Activated CD8-positive, alpha-beta memory T cell treated with anti-CD3 and anti-CD28 coated beads for 4 hours (primary cell): ENCODE measurements at regions not wholly inside any gene's neighbourhood (a gene's known extent, or its start where the extent isn't known, plus 50 kb on each side); places are given as distances from the start of the nearest gene placed in this dataset.
"Not testable (repeated sequence)": the region's sequence is repeated elsewhere in the genome, so short reads cannot be mapped to it uniquely, and the experiment has no call there.

Experiments used
- DNase-seq, 2 donors: peaks; one replicate each; pipeline ENCODE4 v3.0.0-alpha.2; 2020; ENCODE audit warnings: low read depth in 2 of 2

DNA sequence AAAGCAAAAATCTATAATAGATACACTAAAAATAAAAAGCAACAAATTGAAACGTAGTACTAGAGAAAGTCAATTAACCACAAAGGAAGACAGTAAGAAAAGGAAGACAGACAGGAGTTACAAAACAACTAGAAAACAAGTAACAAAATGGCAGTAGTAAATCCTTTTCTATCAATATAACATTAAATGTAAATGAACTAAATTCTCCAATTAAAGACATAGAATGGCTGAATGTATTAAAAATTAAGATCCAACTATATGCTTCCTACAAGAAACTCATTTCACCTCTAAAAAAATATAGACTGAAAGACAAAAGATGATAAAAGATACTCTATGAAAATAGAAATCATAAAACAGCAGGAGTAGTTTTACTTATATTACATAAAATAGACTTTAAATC, 79.1 kb downstream of the CTH start:
- DNase-seq, result no peak

- DNase-seq, result no peak
These were observed 84.3 kb downstream of the CTH start for GRCh38 chr1:70495370-70495769.

- no peak for DNase-seq
These were observed 85.1 kb downstream of the CTH start for GRCh38 chr1:70496181-70496580.

- no peak for DNase-seq
These were observed 86.1 kb downstream of the CTH start for GRCh38 chr1:70497152-70497551.

DNA sequence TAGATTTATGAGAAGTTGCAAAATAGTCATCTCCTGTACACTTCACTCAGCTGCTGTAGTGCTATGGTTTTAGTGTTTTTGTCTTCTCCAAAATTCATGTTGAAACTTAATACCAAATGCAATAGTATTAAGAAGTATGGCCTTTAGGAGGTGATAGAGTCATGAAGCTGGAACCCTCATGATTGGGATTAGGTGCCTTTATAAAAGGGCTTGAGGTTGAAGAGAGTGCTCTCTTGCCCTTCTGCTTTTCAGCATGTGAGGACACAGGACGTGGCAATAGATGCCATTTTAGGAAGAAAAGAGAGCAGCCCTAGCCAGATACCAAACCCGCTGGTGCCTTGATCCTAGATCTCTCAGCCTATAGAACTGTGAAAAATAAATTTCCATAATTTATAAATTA, 87.6 kb downstream of the CTH start:
- DNase-seq, result no peak

- DNase-seq, result no peak
These were observed 88.6 kb downstream of the CTH start for GRCh38 chr1:70499695-70500094.

- DNase-seq, result no peak
These were observed 92.3 kb downstream of the CTH start for GRCh38 chr1:70503358-70503757.

DNA sequence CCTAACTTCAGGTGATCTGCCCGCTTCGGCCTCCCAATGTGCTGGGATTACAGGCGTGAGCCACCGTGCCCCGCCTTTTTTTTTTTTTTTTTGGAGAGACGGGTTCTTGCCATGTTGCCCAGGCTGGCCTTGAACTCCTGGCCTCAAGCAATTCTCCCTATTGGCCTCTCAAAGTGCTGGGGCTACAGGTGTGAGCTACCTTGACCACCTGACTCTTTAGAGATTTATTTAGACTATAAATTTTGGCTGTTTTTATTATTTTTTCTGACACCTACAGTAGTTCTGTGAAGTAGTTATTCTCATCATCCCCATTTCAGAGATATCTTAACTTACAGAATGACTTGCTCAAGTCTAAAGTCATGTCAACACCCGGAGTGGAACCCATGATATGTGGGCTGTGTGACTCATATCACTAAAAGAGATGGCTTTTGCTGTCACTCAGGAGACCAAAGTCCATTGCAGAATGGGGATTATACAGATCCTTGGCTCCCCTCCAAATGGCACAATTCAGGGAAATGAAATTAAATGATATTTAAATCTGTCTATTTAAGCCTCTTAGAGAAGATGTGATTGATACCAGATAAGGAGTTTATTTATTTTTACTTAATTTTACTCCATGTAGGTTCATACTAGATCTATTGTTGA, 93.2 kb downstream of the CTH start:
- no peak for DNase-seq

GRCh38 chr1:70504821-70505193, 93.7 kb downstream of the CTH start:
- no peak for DNase-seq

DNA sequence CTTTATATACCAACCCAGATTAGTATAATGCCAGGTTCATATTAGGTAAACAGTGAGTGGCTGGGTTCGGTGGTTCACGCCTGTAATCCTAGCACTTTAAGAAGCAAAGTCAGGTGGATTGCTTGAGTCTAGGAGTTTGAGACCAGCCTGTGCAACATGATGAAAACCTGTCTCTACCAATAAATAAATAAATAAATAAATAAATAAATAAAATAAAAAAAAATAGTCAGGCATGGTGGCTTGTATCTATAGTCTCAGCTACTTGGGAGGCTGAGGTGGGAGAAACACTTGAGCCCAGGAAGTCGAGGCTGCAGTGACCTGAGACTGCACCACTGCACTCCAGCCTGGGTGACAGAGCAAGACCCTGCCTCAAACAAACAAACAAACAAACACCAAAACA, 96.9 kb downstream of the CTH start:
- DNase-seq, result not testable (repeated sequence)

GRCh38 chr1:70509996-70510876, 99.2 kb downstream of the CTH start:
- DNase-seq, result no peak

GRCh38 chr1:70517444-70517843, 106.4 kb downstream of the CTH start:
- no peak for DNase-seq

- no peak for DNase-seq
These were observed 107.0 kb downstream of the CTH start for GRCh38 chr1:70518106-70518505.

GRCh38 chr1:70528590-70529333, 117.7 kb downstream of the CTH start:
- DNase-seq, result no peak

GRCh38 chr1:70536708-70537366, 125.8 kb downstream of the CTH start:
- no peak for DNase-seq

DNA sequence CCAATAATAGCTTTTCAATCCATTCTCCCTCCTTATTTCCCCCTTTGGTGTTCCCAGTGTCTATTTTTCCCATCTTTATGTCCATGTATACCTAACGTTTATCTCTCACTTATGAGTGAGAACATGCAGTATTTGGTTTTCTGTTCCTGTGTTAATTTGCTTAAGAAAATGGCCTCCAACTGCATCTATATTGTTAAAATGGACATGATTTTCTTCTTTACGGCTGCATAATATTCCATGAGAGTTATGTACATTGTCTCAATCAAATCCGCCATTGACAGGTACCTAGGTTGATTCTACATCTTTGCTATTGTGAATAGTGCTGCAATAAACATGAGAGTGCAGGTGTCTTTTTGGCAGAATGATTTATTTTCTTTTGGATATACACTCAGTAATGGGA, 126.7 kb downstream of the CTH start:
- no peak for DNase-seq

DNA sequence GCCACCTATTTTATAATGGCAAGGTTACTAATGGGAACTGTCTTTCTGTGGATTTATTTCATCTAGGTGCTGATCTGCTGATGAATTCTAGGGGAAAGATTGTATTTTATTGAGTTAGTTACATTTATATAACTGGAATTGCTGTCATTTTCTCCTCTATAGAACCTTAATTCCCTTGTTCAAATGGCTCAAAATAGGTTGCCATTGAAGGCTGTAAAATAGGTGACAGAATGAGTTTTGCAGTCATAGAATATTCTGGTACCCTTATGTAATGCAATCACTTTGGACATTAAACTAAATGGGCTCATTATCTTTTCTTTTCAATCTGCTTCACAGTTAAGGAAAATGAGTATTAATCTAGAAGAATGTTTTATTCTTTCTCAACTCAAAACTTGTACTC, 131.0 kb downstream of the CTH start:
- no peak for DNase-seq

GRCh38 chr1:70542856-70543255, 131.8 kb downstream of the CTH start:
- DNase-seq, result no peak

DNA sequence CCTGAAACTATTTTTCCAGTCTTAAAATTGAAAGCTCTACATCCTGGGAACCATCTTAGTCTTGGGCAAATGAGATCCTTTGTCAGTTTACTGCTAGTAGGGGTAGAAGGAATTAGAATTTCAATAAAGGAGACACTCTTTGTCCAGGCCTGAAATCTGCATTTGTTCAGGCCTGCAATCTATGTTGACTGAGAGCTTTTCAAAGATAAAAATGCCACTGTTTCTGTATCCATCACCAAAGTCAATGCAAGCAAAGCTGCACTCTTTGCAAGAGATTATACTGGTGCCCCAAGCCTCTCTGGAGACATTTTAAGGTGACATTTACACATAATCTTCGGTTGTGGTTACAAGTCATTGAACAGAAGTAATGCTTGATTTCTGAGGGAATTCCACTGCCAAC, 135.7 kb downstream of the CTH start:
- no peak for DNase-seq

- no peak for DNase-seq
These were observed 141.8 kb downstream of the CTH start for GRCh38 chr1:70552662-70553566.

DNA sequence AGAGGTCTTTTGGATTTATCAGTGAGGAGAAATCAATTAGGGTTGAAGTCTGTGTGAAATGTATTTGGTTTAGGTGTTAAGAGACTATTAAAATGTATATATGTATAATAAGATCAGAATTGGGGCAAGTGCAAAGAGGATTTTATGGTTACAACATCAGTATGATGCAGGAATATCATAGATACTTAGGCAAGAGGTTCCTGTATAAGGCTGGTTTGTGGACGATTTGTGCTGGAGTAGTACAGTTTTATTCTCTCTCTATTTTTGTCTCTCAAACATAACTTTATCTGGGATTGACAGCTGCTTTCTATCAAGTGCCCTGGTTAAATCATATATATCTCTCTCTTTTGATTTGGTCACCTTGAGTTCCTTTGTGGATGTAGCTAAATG, 142.5 kb downstream of the CTH start:
- no peak for DNase-seq
